Lung (tissue), 11 donors: ENCODE measurements at regions not wholly inside any gene's neighbourhood (a gene's known extent, or its start where the extent isn't known, plus 50 kb on each side); places are given as distances from the start of the nearest gene placed in this dataset.

Experiments used
- ATAC-seq: fragments of 200-7000 bp; cut with Tn5 transposase; one replicate; pipeline ENCODE4 v1.9.1; 2020; ENCODE audit warnings: moderate number of reproducible peaks; ENCODE audit not compliant: insufficient read depth, low FRiP score
- DNase-seq, 3 donors: peaks; one replicate each; pipeline ENCODE4 v3.0.0-alpha.2; 2013 to 2017
- H3K27ac ChIP-seq, 2 donors: one replicate each; pipeline ENCODE4 v1.5.1; 2013; ENCODE audit warnings: mild to moderate bottlenecking in 2 of 2, moderate library complexity in 2 of 2, control low read depth in 1 of 2, inconsistent platforms in 1 of 2, low read depth in 1 of 2, low read length in 1 of 2
- H3K27me3 ChIP-seq, 3 donors: one replicate each; pipeline ENCODE4 v1.5.1; 2013; ENCODE audit warnings: low read length in 2 of 3; ENCODE audit not compliant: control insufficient read depth in 3 of 3, insufficient read depth in 3 of 3
- H3K36me3 ChIP-seq, 4 donors: one replicate each; pipeline ENCODE4 v1.5.1; 2013; ENCODE audit warnings: low read length in 4 of 4, mild to moderate bottlenecking in 1 of 4, moderate library complexity in 1 of 4; ENCODE audit not compliant: control insufficient read depth in 4 of 4, insufficient read depth in 4 of 4
- H3K4me1 ChIP-seq, 5 donors: one replicate each; pipeline ENCODE4 v1.5.1; 2013; ENCODE audit warnings: low read length in 5 of 5, mild to moderate bottlenecking in 2 of 5, moderate library complexity in 1 of 5; ENCODE audit not compliant: control insufficient read depth in 5 of 5, insufficient read depth in 5 of 5
- H3K4me3 ChIP-seq: one replicate; pipeline ENCODE4 v1.5.1; 2013; ENCODE audit warnings: mild to moderate bottlenecking, control low read depth, moderate library complexity
- H3K9ac ChIP-seq, 2 donors: one replicate each; pipeline ENCODE4 v1.5.1; 2013; ENCODE audit warnings: low read length in 2 of 2, control low read depth in 1 of 2; ENCODE audit not compliant: insufficient read depth in 1 of 2
- H3K9me3 ChIP-seq, 4 donors: one replicate each; pipeline ENCODE4 v1.5.1; 2013; ENCODE audit warnings: low read length in 3 of 4, mild to moderate bottlenecking in 1 of 4, moderate library complexity in 1 of 4; ENCODE audit not compliant: control insufficient read depth in 4 of 4, insufficient read depth in 3 of 4
- WGBS, 2 donors: extraction: QIAGEN DNeasy Blood & Tissue Kit; methylation state at CpG; one replicate each; pipeline ENCODE4 v1.1.7; 2013; 5-methylcytosine and 5-hydroxymethylcytosine counted together
- TF ChIP-seq, protein P1 (sequence below): IDR thresholded peaks from 2 replicates; pipeline ENCODE4 v1.5.1; 2012; ENCODE audit warnings: mild to moderate bottlenecking; ENCODE audit errors: control extremely low read depth, extremely low read depth
- donor health status: control.
- donor health status: control.
- donor health status: Bipolar disorder and iron deficiency.
- donor health status: healthy.
- donor health status: DM: yes; HTN: yes; CAD: no.

DNA sequence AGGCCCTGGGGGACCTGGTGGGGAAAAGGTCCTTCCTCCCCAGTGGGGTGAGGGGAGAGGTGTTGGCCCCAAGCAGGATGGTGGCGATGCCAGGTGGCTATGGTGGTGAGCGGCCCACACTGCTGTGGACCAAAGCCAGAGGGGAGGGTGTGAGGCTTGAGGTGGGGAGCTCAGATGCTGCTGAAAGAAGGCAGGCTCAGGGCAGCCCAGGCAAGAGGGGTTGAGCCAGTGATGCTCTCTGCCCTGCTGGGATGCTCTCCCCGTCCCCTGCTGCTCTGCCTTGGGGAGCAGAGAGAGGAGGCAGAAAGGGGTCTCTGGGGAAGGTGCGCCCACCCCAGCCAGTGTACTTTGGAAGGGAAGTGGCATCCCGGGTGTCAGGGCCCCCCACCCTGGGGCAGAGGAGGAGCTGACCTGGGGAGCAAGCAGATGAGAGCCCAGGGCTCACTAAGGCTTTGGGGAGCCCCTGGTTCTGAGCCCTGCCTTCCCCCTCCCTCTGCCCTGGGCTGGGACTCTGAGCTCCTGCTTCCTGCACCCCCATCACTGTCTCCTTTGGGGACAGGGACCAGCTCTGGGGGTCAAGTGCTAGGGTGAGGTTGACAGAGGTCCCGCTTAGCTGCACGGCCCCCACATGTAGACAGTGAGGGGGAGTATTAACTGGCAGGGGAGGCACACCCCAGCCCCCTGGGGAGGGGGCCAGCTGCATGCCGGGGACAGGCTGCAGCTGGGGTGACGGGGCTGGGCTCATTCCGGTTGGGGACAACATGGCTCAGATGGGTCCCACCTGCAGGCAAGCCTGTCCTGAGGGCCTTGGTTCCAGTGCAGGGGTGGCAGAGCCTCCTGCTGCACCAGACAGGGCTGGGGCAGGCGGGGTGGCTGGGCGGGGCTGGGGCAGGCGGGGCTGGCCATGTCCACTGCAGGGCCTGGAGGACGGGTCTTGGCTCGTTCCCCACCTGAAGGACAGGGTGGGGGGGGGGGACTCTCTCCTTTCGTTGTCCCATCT, 124.4 kb downstream of the KIF26A start:
- Histone ChIP-seq H3K4me1 (no peaks in the 10 kb centered on the region), H3K36me3 (no peaks in the 10 kb centered on the region), H3K27me3 (no peaks in the 10 kb centered on the region), H3K9me3 (peaks cover 0 to 6% (median 2%) of the 10 kb centered on the region in 4 donors), H3K9ac (no peak overlapping the region), H3K4me3 (no peak overlapping the region), H3K27ac (no peak overlapping the region)
- ATAC-seq: no peak
- 82 to 92% methylated on average over 13 to 16 of the region's 16 CpGs for WGBS, 2 donors
- DNase-seq: peak in 1 of 3 donors; percentile 11
- TF ChIP-seq, protein P1, sequence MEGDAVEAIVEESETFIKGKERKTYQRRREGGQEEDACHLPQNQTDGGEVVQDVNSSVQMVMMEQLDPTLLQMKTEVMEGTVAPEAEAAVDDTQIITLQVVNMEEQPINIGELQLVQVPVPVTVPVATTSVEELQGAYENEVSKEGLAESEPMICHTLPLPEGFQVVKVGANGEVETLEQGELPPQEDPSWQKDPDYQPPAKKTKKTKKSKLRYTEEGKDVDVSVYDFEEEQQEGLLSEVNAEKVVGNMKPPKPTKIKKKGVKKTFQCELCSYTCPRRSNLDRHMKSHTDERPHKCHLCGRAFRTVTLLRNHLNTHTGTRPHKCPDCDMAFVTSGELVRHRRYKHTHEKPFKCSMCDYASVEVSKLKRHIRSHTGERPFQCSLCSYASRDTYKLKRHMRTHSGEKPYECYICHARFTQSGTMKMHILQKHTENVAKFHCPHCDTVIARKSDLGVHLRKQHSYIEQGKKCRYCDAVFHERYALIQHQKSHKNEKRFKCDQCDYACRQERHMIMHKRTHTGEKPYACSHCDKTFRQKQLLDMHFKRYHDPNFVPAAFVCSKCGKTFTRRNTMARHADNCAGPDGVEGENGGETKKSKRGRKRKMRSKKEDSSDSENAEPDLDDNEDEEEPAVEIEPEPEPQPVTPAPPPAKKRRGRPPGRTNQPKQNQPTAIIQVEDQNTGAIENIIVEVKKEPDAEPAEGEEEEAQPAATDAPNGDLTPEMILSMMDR: no peak

DNA sequence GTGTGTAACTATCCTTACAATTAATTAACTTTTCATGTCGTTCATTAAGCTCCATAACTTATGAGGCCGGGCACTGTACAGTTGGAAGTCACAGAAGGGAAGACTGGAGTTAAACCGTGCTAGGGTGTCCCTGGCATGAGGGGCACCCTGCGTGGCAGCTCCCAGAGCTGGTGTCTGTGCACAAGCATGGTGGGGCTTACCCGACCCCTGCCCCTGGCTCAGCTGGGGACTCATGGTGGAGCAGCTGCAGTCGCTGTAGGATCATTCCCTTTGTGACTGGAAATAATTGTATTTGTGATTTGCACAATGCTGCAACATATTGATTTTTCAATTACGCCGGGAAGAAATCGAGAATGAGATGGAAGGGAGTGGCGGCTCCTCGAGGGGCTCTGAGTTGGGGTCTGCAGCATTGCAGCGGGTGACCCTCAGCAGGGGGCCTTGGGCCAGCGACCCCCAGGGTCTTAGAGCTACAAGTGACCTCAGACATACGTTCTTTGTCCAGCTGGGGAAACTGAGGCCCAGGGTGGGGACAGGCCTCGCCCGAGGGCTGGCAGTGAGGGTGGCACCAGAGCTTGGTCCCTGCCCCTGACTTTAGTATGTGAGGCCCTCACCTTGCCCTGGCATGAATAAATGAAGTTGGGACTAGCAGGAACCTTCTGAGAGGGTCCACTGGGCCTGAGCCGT, 125.4 kb downstream of the KIF26A start:
- ATAC-seq: no peak

DNA sequence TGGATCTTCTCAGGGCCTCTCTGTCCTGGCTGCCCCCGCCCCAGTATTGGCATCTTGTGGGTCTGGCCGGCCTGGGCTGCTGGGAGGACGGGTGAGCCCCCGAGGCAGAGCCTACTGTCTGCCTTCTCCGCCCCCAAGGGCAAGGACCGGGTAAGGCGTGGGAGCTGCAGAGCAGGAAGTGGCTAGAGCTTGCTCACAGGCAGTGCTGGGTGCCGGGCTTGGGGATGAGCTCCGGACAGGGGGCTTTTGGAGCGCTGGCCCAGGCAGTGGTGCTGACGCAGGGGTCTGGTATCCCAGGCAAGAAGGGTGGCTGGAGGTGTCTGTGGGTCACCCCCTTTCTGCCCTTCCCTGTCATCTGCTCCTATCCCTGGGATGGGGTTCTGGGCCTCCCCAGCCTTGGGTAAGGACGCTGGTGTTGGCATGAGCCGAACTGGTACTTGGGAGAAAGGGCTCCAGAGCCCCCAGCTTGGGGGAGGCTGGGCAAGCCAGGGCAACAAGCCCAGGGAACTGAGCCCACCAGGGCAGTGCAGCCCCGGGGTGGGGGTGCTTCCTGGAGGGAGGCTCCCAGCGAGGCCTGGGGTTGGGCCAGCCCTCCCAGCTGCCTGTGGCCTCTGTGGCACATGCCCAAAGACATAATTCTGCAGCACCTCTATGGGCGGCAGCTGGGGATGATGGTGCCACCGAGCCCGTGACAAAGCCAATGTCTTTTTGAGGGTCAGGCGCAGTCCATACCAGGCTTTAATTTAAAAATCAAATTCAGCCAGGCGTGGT, 126.3 kb downstream of the KIF26A start:
- Histone ChIP-seq H3K9ac (no peak overlapping the region), H3K4me1 (no peaks in the 10 kb centered on the region), H3K36me3 (no peaks in the 10 kb centered on the region), H3K4me3 (no peak overlapping the region), H3K27ac (no peak overlapping the region), H3K9me3 (peaks cover 0 to 4% (median 1%) of the 10 kb centered on the region in 4 donors), H3K27me3 (no peaks in the 10 kb centered on the region)
- TF ChIP-seq, protein P1: no peak
- ATAC-seq (no peak), DNase-seq (peak in 1 of 3 donors; percentile 5)
- WGBS, 2 donors: 85% methylated on average over 20 of the region's 20 CpGs

More for the DNA sequence above, 125.4 kb downstream of the KIF26A start:
- Histone ChIP-seq H3K27me3 (no peaks in the 10 kb centered on the region), H3K4me1 (no peaks in the 10 kb centered on the region), H3K9me3 (peaks cover 0 to 6% (median 2%) of the 10 kb centered on the region in 4 donors), H3K36me3 (no peaks in the 10 kb centered on the region), H3K27ac (no peak overlapping the region), H3K4me3 (no peak overlapping the region), H3K9ac (no peak overlapping the region)
- WGBS, 2 donors: 87% methylated on average over 17 of the region's 17 CpGs
- TF ChIP-seq, protein P1: no peak
- DNase-seq: peak in 1 of 3 donors; percentile 4
